Keratinocyte (primary cell): ENCODE measurements at regions not wholly inside any gene's neighbourhood (a gene's known extent, or its start where the extent isn't known, plus 50 kb on each side); places are given as distances from the start of the nearest gene placed in this dataset.

Experiments used
- DNase-seq: peaks from one replicate; pipeline ENCODE4 v3.0.0-alpha.2; 2011; ENCODE audit warnings: low read depth, missing footprints, low spot score
- FAIRE-seq: peaks from 2 replicates; lab custom pipeline; 2011; peaks lifted over from hg19 to GRCh38; lab: Jason Lieb, UNC
- H2AFZ ChIP-seq: 2 replicates; pipeline ENCODE4 v1.6.0; 2012; ENCODE audit warnings: low read length, control low read depth, inconsistent platforms; ENCODE audit not compliant: control insufficient read depth
- H3K27ac ChIP-seq: 2 replicates; pipeline ENCODE4 v1.5.1; 2011; ENCODE audit warnings: low read length; ENCODE audit not compliant: control insufficient read depth, insufficient read depth
- H3K27me3 ChIP-seq: 3 replicates; pipeline ENCODE4 v1.6.0; 2011; ENCODE audit warnings: low read length; ENCODE audit not compliant: control insufficient read depth, insufficient read depth; ENCODE audit errors: extremely low read depth
- H3K36me3 ChIP-seq, 2 experiments: 2 replicates in 1 of 2; 3 replicates in 1 of 2; pipeline ENCODE4 v1.5.1; 2011; ENCODE audit warnings: low read length in 2 of 2, mild to moderate bottlenecking in 1 of 2; ENCODE audit not compliant: control insufficient read depth in 2 of 2, insufficient read depth in 2 of 2; ENCODE audit errors: extremely low read depth in 1 of 2
- H3K4me1 ChIP-seq: 3 replicates; pipeline ENCODE4 v1.5.1; 2011; ENCODE audit warnings: low read length; ENCODE audit not compliant: control insufficient read depth, insufficient read depth; ENCODE audit errors: extremely low read depth
- H3K4me2 ChIP-seq: 3 replicates; pipeline ENCODE4 v1.6.0; 2011; ENCODE audit warnings: low read depth, low read length; ENCODE audit not compliant: control insufficient read depth, insufficient read depth; ENCODE audit errors: extremely low read depth
- H3K4me3 ChIP-seq, 3 experiments: fragments of 200-600 bp in 1 of 3; sonication (generic) in 1 of 3; 2 replicates in 2 of 3; 3 replicates in 1 of 3; pipeline ENCODE4 v1.5.1; 2011 to 2016; ENCODE audit warnings: low read length in 3 of 3, mild to moderate bottlenecking in 3 of 3, control low read depth in 2 of 3, inconsistent platforms in 1 of 3, low read depth in 1 of 3, mixed read lengths in 1 of 3, mixed run types in 1 of 3, moderate library complexity in 1 of 3; ENCODE audit not compliant: control insufficient read depth in 2 of 3, insufficient read depth in 2 of 3; ENCODE audit errors: extremely low read depth in 1 of 3
- H3K79me2 ChIP-seq: 2 replicates; pipeline ENCODE4 v1.6.0; 2012; ENCODE audit warnings: low read length; ENCODE audit not compliant: control insufficient read depth, insufficient read depth
- H3K9ac ChIP-seq: 3 replicates; pipeline ENCODE4 v1.6.0; 2011; ENCODE audit warnings: low read length; ENCODE audit not compliant: control insufficient read depth, insufficient read depth; ENCODE audit errors: extremely low read depth
- H3K9me1 ChIP-seq: 3 replicates; pipeline ENCODE4 v1.6.0; 2011; ENCODE audit warnings: low read length; ENCODE audit not compliant: control insufficient read depth, insufficient read depth; ENCODE audit errors: extremely low read depth
- H3K9me3 ChIP-seq: 2 replicates; pipeline ENCODE4 v1.5.1; 2012; ENCODE audit warnings: low read depth, low read length; ENCODE audit not compliant: control insufficient read depth
- H4K20me1 ChIP-seq: 3 replicates; pipeline ENCODE4 v1.6.0; 2011; ENCODE audit warnings: low read length; ENCODE audit not compliant: control insufficient read depth, insufficient read depth; ENCODE audit errors: extremely low read depth
- CTCF ChIP-seq, 3 experiments: IDR thresholded peaks in 1 of 3; conservative IDR thresholded peaks in 1 of 3; optimal IDR thresholded peaks in 1 of 3; 2 replicates in 2 of 3; 3 replicates in 1 of 3; pipeline versions ENCODE3 to v1.5.1; 2011; ENCODE audit warnings: low read length in 3 of 3, mild to moderate bottlenecking in 3 of 3, moderate library complexity in 2 of 3, control low read depth in 1 of 3, inconsistent platforms in 1 of 3; ENCODE audit not compliant: insufficient read depth in 2 of 3; ENCODE audit errors: extremely low read depth in 1 of 3
- EZH2 ChIP-seq: IDR thresholded peaks from one replicate; pipeline ENCODE4 v1.6.1; 2012; ENCODE audit warnings: inconsistent platforms, mild to moderate bottlenecking, low read length, moderate library complexity
- dilution Hi-C: fragments of 300-500 bp; cut with MboI; formaldehyde crosslinking; loops from one replicate; pipeline ENCODE4 v1.7.0; 2020; ENCODE audit warnings: low sequenced_read_pairs; ENCODE audit not compliant: extremely low pct_ligation_motif_present

DNA sequence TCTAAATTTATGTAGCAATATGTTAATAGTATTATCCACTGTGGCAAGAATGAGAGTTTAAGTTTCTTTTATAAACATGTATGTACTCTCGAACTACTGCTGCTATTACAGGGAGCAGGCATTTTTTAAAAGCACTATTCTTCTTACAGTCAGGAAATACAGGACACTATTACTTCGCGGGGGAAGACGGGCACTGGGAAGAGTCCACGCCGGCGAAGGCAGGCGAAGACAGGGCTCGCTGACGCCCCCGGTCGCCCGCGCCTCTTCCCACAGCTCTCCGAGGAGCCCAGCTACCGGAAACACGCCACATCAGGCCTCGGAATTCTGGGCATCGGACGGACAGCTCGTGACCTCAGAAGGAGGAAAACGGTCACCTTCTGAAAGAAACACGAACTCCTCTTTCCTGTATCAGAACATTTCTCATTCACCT, 90.2 kb downstream of the FAM161A start:
- Histone ChIP-seq H3K4me2 (peak overlapping the region; percentile 70), H3K79me2 (no peaks in the 10 kb centered on the region), H3K9me3 (no peaks in the 10 kb centered on the region), H3K27me3 (no peaks in the 10 kb centered on the region), H3K9me1 (no peaks in the 10 kb centered on the region), H4K20me1 (no peaks in the 10 kb centered on the region), H3K36me3 (no peaks in the 10 kb centered on the region), H3K27ac (peak overlapping the region; percentile 95), H3K4me1 (peaks cover 20% of the 10 kb centered on the region), H3K4me3 (peak overlapping the region; percentile 66 to 80 (median 73)), H3K9ac (peak overlapping the region; percentile 93), H2AFZ (peak overlapping the region; percentile 60)
- TF ChIP-seq EZH2 (no peak), CTCF (optimal IDR thresholded peaks at IDR 0.05 in 1 of 3, IDR thresholded peaks at IDR 0.05 in 1 of 3, conservative IDR thresholded peaks at IDR 0.05 in 1 of 3; ENCODE audit: extremely low read depth in 1 of 3, insufficient read depth in 2 of 3, low read length in 3 of 3) (peak; percentile 19 to 47 (median 31))
- dilution Hi-C loops: no loop called here
- FAIRE-seq (no peak), DNase-seq (no peak)

GRCh38 chr2:61762292-61762691, 91.6 kb downstream of the FAM161A start:
- dilution Hi-C loops: no loop called here
- no peak for FAIRE-seq
- no peaks in the 10 kb centered on the region for H3K9me3 ChIP-seq
- H3K9me1 ChIP-seq: no peaks in the 10 kb centered on the region
- no peak for TF ChIP-seq CTCF (optimal IDR thresholded peaks at IDR 0.05 in 1 of 3, IDR thresholded peaks at IDR 0.05 in 1 of 3, conservative IDR thresholded peaks at IDR 0.05 in 1 of 3; ENCODE audit: extremely low read depth in 1 of 3, insufficient read depth in 2 of 3, low read length in 3 of 3)
- TF ChIP-seq EZH2: no peak
- peak overlapping the region; percentile 34 for H3K4me2 ChIP-seq
- H3K27ac ChIP-seq: peak overlapping the region; percentile 24
- no peaks in the 10 kb centered on the region for H3K36me3 ChIP-seq
- no peaks in the 10 kb centered on the region for H3K27me3 ChIP-seq
- H3K4me1 ChIP-seq: peaks cover 20% of the 10 kb centered on the region
- no peak for DNase-seq
- H3K79me2 ChIP-seq: no peaks in the 10 kb centered on the region
- H3K9ac ChIP-seq: no peak overlapping the region
- no peak overlapping the region for H3K4me3 ChIP-seq
- no peaks in the 10 kb centered on the region for H4K20me1 ChIP-seq
- no peak overlapping the region for H2AFZ ChIP-seq
